LNCAP (cell line): ENCODE measurements at regions not wholly inside any gene's neighbourhood (a gene's known extent, or its start where the extent isn't known, plus 50 kb on each side); places are given as distances from the start of the nearest gene placed in this dataset.

Experiments
- CTCF ChIP-seq: fragments of 450-650 bp; IDR thresholded peaks from 2 replicates; pipeline ENCODE4 v1.5.1; 2017; ENCODE audit warnings: mild to moderate bottlenecking

DNA sequence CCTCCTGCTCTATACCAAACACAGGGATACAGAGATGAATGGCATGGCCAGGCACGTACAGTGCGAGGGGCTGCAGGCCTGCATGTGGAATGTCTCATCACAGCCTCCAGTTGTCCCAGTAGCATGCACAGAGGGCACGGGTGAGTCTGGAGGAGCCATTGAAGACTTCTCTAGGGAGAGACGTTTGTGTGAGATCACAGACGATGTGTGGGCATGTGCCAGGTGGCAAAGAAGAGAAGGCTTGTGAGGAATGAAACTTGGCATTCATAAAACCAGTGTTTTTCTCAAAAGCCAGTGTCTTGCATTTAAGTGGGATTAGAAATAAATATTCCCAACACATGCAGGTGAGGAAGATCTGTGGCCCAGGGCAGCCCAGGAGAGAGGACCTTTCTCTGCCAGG, 119.1 kb upstream of the UBE3A start:
- no peak for TF ChIP-seq CTCF

GRCh38 chr15:25556136-25556535, 117.3 kb upstream of the UBE3A start:
- no peak for TF ChIP-seq CTCF

DNA sequence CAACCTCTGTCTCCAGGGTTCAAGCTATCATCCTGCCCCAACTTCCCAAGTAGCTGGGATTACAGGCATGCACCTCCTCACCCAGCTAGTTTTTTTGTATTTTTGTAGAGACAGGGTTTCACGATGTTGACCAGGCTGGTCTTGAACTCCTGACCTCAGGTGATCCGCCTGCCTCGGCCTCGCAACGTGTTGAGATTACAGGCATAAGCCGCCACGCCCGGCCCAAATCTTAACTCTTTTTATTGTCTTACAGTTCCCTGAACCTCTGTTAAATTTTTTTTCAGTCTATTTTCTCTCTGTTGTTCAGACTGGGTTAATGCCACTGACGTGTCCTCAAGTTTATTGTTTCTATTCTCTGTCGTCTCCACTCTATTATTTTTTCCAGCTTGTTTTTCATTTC, 115.8 kb upstream of the UBE3A start:
- TF ChIP-seq CTCF: no peak

DNA sequence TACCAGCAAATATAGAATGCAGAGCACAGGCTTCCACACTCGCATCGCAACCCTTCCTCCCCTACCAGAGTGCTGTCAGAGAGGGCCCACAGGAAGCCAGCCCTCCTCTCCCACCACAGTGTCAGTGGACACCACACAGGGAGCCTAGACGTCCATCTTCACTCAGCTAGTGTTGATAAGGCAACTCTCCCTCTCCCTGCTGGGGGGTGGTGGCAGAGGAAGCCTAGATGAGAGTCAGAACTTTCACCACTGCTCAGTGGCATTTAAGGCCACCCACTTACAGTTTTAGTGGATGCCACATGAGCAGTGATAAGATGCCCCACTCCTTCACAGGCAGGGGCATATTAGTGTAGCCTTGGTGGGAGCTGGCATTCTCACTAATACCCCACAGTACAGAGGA, 109.8 kb upstream of the UBE3A start:
- TF ChIP-seq CTCF: no peak

DNA sequence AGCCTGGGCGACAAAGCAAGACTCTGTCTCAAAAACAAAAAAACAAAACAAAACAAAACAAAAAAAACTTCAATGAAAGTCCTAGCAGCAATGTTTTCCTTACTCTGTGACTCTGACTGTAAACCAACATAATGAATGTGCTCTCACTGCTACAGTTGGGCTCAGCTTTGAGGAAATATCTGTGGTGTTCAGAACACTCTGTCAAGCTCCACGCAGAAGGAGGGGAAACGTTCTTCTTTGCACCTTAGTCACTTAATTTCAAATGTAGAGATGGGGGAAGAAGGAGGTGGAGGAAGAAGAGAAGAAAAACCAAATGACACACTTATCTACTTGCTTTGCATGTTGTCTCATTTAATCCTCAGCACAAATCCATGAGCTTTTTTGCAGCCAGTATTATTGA, 107.1 kb upstream of the UBE3A start:
- no peak for TF ChIP-seq CTCF

- no peak for TF ChIP-seq CTCF
These were observed 106.2 kb upstream of the UBE3A start for GRCh38 chr15:25545017-25545416.

DNA sequence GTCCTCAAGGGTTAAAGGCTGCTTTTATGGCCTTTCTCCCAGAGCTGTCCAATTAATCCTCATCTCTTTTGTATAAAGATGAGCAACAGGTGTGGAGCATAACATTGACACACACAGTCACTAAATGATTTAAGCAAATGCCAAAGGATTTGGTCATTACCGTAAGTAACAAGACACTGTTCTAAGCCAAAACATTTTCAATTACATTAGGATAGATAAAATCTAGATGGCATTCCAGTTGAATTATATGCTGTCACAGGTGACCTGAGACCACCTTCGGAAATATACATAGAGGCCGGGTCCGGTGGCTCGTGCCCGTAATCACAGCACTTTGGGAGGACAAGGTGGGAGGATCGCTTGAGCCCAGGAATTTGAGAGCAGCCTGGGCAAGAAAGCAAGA, 105.3 kb upstream of the UBE3A start:
- no peak for TF ChIP-seq CTCF

DNA sequence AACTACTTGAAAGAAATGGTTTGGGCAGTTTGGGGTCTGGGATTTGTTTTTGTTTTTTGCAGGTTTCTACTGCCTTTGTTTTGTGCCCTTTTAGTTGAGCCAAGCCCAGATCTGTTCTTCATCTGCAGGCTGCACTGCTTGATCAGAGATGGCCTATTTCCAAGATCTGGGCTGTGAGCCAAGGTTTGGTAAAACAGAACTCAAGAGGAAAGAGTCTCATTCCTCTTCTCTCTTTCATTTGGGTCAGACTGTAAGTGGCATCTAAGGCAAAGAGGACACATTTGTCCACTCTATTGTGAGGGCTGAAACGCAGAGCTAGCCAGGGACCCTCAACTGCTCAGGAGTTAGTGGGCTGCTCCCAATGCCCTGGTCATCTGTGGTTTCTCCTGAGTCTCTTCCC, 104.4 kb upstream of the UBE3A start:
- no peak for TF ChIP-seq CTCF
